ENCODE measurements at regions not wholly inside any gene's neighbourhood (a gene's known extent, or its start where the extent isn't known, plus 50 kb on each side); places are given as distances from the start of the nearest gene placed in this dataset.

DNA sequence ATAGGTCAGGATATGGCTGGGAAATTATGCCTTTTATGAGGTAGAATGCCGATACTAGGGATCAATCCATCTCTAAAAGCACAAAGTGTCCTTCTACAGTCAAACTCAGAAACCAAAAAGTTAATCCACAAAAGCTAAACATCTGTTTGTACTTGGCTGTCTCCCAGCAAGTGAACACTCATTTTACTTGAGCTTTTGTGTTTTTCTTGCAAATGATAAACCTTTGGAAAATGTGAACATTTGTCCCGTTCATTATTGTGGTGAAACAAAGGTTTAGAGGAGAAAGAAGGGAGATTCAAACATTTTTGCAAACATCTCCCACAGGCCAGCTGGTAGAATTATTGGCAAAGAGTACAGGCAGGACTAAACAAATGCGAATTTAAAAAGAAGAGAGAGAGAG is 300.6 kb upstream of the SPANXN1 start:
- H3K4me2 ChIP-seq (ENCODE audit: low read length): no peak overlapping the region
- no peaks in the 10 kb centered on the region for H3K79me2 ChIP-seq (ENCODE audit: low read length)
- no peaks in the 10 kb centered on the region for H3F3A ChIP-seq (ENCODE audit: low read length, unreplicated experiment)
- peaks cover 9% of the 10 kb centered on the region; the same call in 1 of the 2 replicates for H3K4me1 ChIP-seq (ENCODE audit: insufficient read depth, low read length)
- TF ChIP-seq EZH2phosphoT487 (IDR thresholded peaks at IDR 0.05; ENCODE audit: borderline replicate concordance, low read length) (no peak), EZH2 (IDR thresholded peaks at IDR 0.05; ENCODE audit: low read length, unreplicated experiment) (no peak)
- TF ChIP-seq, protein P1, sequence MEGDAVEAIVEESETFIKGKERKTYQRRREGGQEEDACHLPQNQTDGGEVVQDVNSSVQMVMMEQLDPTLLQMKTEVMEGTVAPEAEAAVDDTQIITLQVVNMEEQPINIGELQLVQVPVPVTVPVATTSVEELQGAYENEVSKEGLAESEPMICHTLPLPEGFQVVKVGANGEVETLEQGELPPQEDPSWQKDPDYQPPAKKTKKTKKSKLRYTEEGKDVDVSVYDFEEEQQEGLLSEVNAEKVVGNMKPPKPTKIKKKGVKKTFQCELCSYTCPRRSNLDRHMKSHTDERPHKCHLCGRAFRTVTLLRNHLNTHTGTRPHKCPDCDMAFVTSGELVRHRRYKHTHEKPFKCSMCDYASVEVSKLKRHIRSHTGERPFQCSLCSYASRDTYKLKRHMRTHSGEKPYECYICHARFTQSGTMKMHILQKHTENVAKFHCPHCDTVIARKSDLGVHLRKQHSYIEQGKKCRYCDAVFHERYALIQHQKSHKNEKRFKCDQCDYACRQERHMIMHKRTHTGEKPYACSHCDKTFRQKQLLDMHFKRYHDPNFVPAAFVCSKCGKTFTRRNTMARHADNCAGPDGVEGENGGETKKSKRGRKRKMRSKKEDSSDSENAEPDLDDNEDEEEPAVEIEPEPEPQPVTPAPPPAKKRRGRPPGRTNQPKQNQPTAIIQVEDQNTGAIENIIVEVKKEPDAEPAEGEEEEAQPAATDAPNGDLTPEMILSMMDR (conservative IDR thresholded peaks at IDR 0.05; ENCODE audit: low read depth, low read length): no peak
- ChIA-PET CTCF (no interaction called here), POLR2A (ENCODE audit: unreplicated experiment) (no interaction called here)
- H3K9me3 ChIP-seq (ENCODE audit: low read length): no peaks in the 10 kb centered on the region
- H3K36me3 ChIP-seq (ENCODE audit: low read depth, low read length): no peaks in the 10 kb centered on the region
- no peak for ATAC-seq
- intact Hi-C loops (cut with micrococcal nuclease): no loop called here
- no peak overlapping the region for H2AFZ ChIP-seq (ENCODE audit: low read length)
- H3K9me2 ChIP-seq (replicated peaks; ENCODE audit: low read length): no peaks in the 10 kb centered on the region
- H3K27ac ChIP-seq (ENCODE audit: low read length): peak overlapping the region; percentile 81
- no peak for DNase-seq
- H3K9ac ChIP-seq (ENCODE audit: low read length): peak overlapping the region; percentile 25; the same call in 1 of the 2 replicates
- no peaks in the 10 kb centered on the region for H3K27me3 ChIP-seq (ENCODE audit: low read length)
- BruUV-seq (replicated peaks): no TSS peak
- no peak overlapping the region for H3K4me3 ChIP-seq (ENCODE audit: low read length)
- H4K20me1 ChIP-seq (ENCODE audit: low read length): no peaks in the 10 kb centered on the region

All from PC-3 (cell line).